H9 (cell line): ENCODE measurements at regions not wholly inside any gene's neighbourhood (a gene's known extent, or its start where the extent isn't known, plus 50 kb on each side); places are given as distances from the start of the nearest gene placed in this dataset.

Source experiments
- DNase-seq: peaks from one replicate; pipeline ENCODE4 v3.0.0-alpha.2; 2017
- H2AFZ ChIP-seq: one replicate; pipeline ENCODE4 v1.6.1; 2013; ENCODE audit warnings: mild to moderate bottlenecking, low read length, control low read depth, moderate library complexity
- H2AK5ac ChIP-seq: 2 replicates; pipeline ENCODE4 v1.6.1; 2013; ENCODE audit warnings: low read length, control low read depth, mixed read lengths; ENCODE audit not compliant: insufficient read length
- H2BK120ac ChIP-seq: one replicate; pipeline ENCODE4 v1.6.1; 2013; ENCODE audit warnings: low read depth, mild to moderate bottlenecking, low read length, control low read depth, inconsistent platforms; ENCODE audit not compliant: poor library complexity, severe bottlenecking
- H2BK12ac ChIP-seq: 2 replicates; pipeline ENCODE4 v1.6.1; 2013; ENCODE audit warnings: low read length, control low read depth, mixed read lengths, low read depth; ENCODE audit not compliant: insufficient read length
- H2BK15ac ChIP-seq: 2 replicates; pipeline ENCODE4 v1.6.1; 2013; ENCODE audit warnings: low read depth, low read length, control low read depth
- H2BK20ac ChIP-seq: one replicate; pipeline ENCODE4 v1.6.1; 2013; ENCODE audit warnings: low read depth, mild to moderate bottlenecking, low read length, control low read depth, inconsistent platforms; ENCODE audit not compliant: poor library complexity, severe bottlenecking
- H2BK5ac ChIP-seq: 2 replicates; pipeline ENCODE4 v1.6.1; 2013; ENCODE audit warnings: low read length, control low read depth, mixed read lengths; ENCODE audit not compliant: insufficient read length
- H3K14ac ChIP-seq: 2 replicates; pipeline ENCODE4 v1.6.1; 2013; ENCODE audit warnings: low read length, control low read depth; ENCODE audit not compliant: insufficient read depth
- H3K18ac ChIP-seq: 2 replicates; pipeline ENCODE4 v1.6.1; 2013; ENCODE audit warnings: low read depth, mild to moderate bottlenecking, mixed read lengths, low read length, control low read depth; ENCODE audit not compliant: insufficient read length
- H3K23ac ChIP-seq: 2 replicates; pipeline ENCODE4 v1.6.1; 2013; ENCODE audit warnings: low read length, control low read depth, mixed read lengths, low read depth; ENCODE audit not compliant: insufficient read length
- H3K23me2 ChIP-seq: 2 replicates; pipeline ENCODE4 v1.6.1; 2013; ENCODE audit warnings: low read depth, mild to moderate bottlenecking, mixed read lengths, low read length, control low read depth; ENCODE audit not compliant: insufficient read length, poor library complexity, severe bottlenecking
- H3K27ac ChIP-seq: 2 replicates; pipeline ENCODE4 v1.5.1; 2013; ENCODE audit warnings: low read length, control low read depth, mixed read lengths, low read depth; ENCODE audit not compliant: insufficient read length
- H3K27me3 ChIP-seq: 2 replicates; pipeline ENCODE4 v1.6.1; 2013; ENCODE audit warnings: low read length, control low read depth, inconsistent platforms; ENCODE audit not compliant: insufficient read depth
- H3K4ac ChIP-seq: 2 replicates; pipeline ENCODE4 v1.6.1; 2013; ENCODE audit warnings: low read depth, mild to moderate bottlenecking, control low read depth, inconsistent platforms, low read length, moderate library complexity
- H3K4me1 ChIP-seq: 2 replicates; pipeline ENCODE4 v1.6.1; 2013; ENCODE audit warnings: low read length, control low read depth, inconsistent platforms; ENCODE audit not compliant: insufficient read depth
- H3K4me2 ChIP-seq: 2 replicates; pipeline ENCODE4 v1.6.1; 2013; ENCODE audit warnings: low read length, control low read depth, mixed read lengths; ENCODE audit not compliant: insufficient read length, insufficient read depth
- H3K56ac ChIP-seq: 2 replicates; pipeline ENCODE4 v1.6.1; 2013; ENCODE audit warnings: low read depth, mild to moderate bottlenecking, mixed read lengths, low read length, control low read depth; ENCODE audit not compliant: insufficient read length
- H3K79me1 ChIP-seq: 2 replicates; pipeline ENCODE4 v1.6.1; 2013; ENCODE audit warnings: low read depth, mild to moderate bottlenecking, moderate library complexity, low read length, control low read depth, inconsistent platforms; ENCODE audit not compliant: insufficient read depth, poor library complexity, severe bottlenecking
- H3K79me2 ChIP-seq: 2 replicates; pipeline ENCODE4 v1.6.1; 2013; ENCODE audit warnings: low read length, control low read depth, inconsistent platforms; ENCODE audit not compliant: insufficient read depth
- H3K9ac ChIP-seq: 2 replicates; pipeline ENCODE4 v1.6.1; 2013; ENCODE audit warnings: low read length, control low read depth, mixed read lengths; ENCODE audit not compliant: insufficient read length; ENCODE audit errors: extremely low read depth
- H3K9me3 ChIP-seq: one replicate; pipeline ENCODE4 v1.6.1; 2013; ENCODE audit warnings: low read depth, low read length, inconsistent platforms; ENCODE audit not compliant: control insufficient read depth
- H3T11ph ChIP-seq: one replicate; pipeline ENCODE4 v1.6.1; 2013; ENCODE audit warnings: mild to moderate bottlenecking, low read length, control low read depth, inconsistent platforms
- H4K20me1 ChIP-seq: one replicate; pipeline ENCODE4 v1.6.1; 2013; ENCODE audit not compliant: control insufficient read depth, insufficient read length, insufficient read depth
- H4K5ac ChIP-seq: 2 replicates; pipeline ENCODE4 v1.6.1; 2013; ENCODE audit warnings: low read depth, mild to moderate bottlenecking, mixed read lengths, low read length, control low read depth; ENCODE audit not compliant: insufficient read length
- H4K8ac ChIP-seq: replicated peaks from 2 replicates; pipeline ENCODE4 v1.6.1; 2013; ENCODE audit warnings: low read length, control low read depth, mixed read lengths, low read depth; ENCODE audit not compliant: insufficient read length
- H4K91ac ChIP-seq: 2 replicates; pipeline ENCODE4 v1.6.1; 2013; ENCODE audit warnings: low read depth, mild to moderate bottlenecking, moderate library complexity, mixed read lengths, low read length, control low read depth; ENCODE audit not compliant: insufficient read length
- H3K27ac Mint-ChIP-seq, 3 experiments: 2 replicates in 2 of 3; 3 replicates in 1 of 3; pipeline ENCODE4 v1.8.0; 2020 to 2021; ENCODE audit warnings: mixed read lengths in 3 of 3, mild to moderate bottlenecking in 1 of 3, moderate library complexity in 1 of 3
- H3K27me3 Mint-ChIP-seq: 2 replicates; pipeline ENCODE4 v1.8.0; 2021; ENCODE audit warnings: low read depth, mild to moderate bottlenecking, moderate library complexity, mixed read lengths
- H3K36me3 Mint-ChIP-seq, 3 experiments: 2 replicates in 2 of 3; 3 replicates in 1 of 3; pipeline ENCODE4 v1.8.0; 2020 to 2021; ENCODE audit warnings: low read depth in 3 of 3, mixed read lengths in 3 of 3; ENCODE audit not compliant: insufficient read depth in 1 of 3
- H3K4me1 Mint-ChIP-seq, 2 experiments: 2 replicates each; pipeline ENCODE4 v1.8.0; 2020; ENCODE audit warnings: mixed read lengths in 2 of 2
- H3K4me3 Mint-ChIP-seq, 2 experiments: 2 replicates in 1 of 2; 3 replicates in 1 of 2; pipeline ENCODE4 v1.8.0; 2020 to 2021; ENCODE audit warnings: mild to moderate bottlenecking in 2 of 2, mixed read lengths in 2 of 2, moderate library complexity in 1 of 2
- H3K9me3 Mint-ChIP-seq, 2 experiments: 2 replicates in 1 of 2; 3 replicates in 1 of 2; pipeline ENCODE4 v1.8.0; 2020; ENCODE audit warnings: mild to moderate bottlenecking in 2 of 2, mixed read lengths in 2 of 2, moderate library complexity in 1 of 2
- CTCF ChIP-seq: fragments of 200-600 bp; sonication (generic); conservative IDR thresholded peaks from 3 replicates; pipeline ENCODE4 v1.8.0; 2021; ENCODE audit warnings: antibody characterized with exemption, mild to moderate bottlenecking
- WGBS: extraction: QIAGEN DNeasy Blood & Tissue Kit; methylation state at CpG from one replicate; pipeline ENCODE4 v1.1.7; 2013; ENCODE audit warnings: missing lambda C conversion rate, low lambda C conversion rate, mixed read lengths; ENCODE audit not compliant: insufficient read length; ENCODE audit errors: extremely low coverage; 5-methylcytosine and 5-hydroxymethylcytosine counted together

- no peak overlapping the region for H3K27ac ChIP-seq
- no peak overlapping the region for H3T11ph ChIP-seq
- no peak overlapping the region for H3K4ac ChIP-seq
- no peak overlapping the region for H2AK5ac ChIP-seq
- no peak overlapping the region for H2AFZ ChIP-seq
- H3K27me3 Mint-ChIP-seq: no peaks in the 10 kb centered on the region
- H3K56ac ChIP-seq: no peak overlapping the region
- no CpG with 5 or more reads among the region's 3 CpGs for WGBS
- no peaks in the 10 kb centered on the region for H3K9me3 ChIP-seq
- no peak overlapping the region for H3K27ac Mint-ChIP-seq
- H3K23me2 ChIP-seq: no peaks in the 10 kb centered on the region
- no peak overlapping the region for H2BK15ac ChIP-seq
- H3K36me3 Mint-ChIP-seq: no peaks in the 10 kb centered on the region
- no peak overlapping the region for H2BK120ac ChIP-seq
- H4K91ac ChIP-seq: no peak overlapping the region
- H2BK20ac ChIP-seq: no peak overlapping the region
- no peak overlapping the region for H3K14ac ChIP-seq
- no peaks in the 10 kb centered on the region; a peak in 2 of 5 replicates for H3K9me3 Mint-ChIP-seq
- H2BK5ac ChIP-seq: no peak overlapping the region
- H3K79me1 ChIP-seq: no peaks in the 10 kb centered on the region
- no peak overlapping the region for H3K9ac ChIP-seq
- H3K79me2 ChIP-seq: no peaks in the 10 kb centered on the region
- no peaks in the 10 kb centered on the region for H3K4me1 ChIP-seq
- H3K18ac ChIP-seq: no peak overlapping the region
- H4K8ac ChIP-seq: no peak overlapping the region
- no peaks in the 10 kb centered on the region for H3K27me3 ChIP-seq
- no peak for DNase-seq
- H2BK12ac ChIP-seq: no peak overlapping the region
- no peak overlapping the region for H3K4me3 Mint-ChIP-seq
- no peak for TF ChIP-seq CTCF
- no peaks in the 10 kb centered on the region for H4K20me1 ChIP-seq
- no peak overlapping the region for H4K5ac ChIP-seq
- no peak overlapping the region for H3K4me2 ChIP-seq
- peaks cover 8 to 12% of the 10 kb centered on the region in 2 experiments for H3K4me1 Mint-ChIP-seq
- H3K23ac ChIP-seq: no peak overlapping the region
Observed at GRCh38 chr18:2424420-2424819, 146.9 kb downstream of the METTL4 start.
